ENCODE measurements at regions not wholly inside any gene's neighbourhood (a gene's known extent, or its start where the extent isn't known, plus 50 kb on each side); places are given as distances from the start of the nearest gene placed in this dataset.

- H2AFZ ChIP-seq (ENCODE audit: low read length), result no peak overlapping the region
- no peak overlapping the region for H3K4me2 ChIP-seq (ENCODE audit: low read depth, low read length, poor library complexity, severe bottlenecking)
- no peaks in the 10 kb centered on the region for H3K36me3 ChIP-seq (ENCODE audit: insufficient read depth, low read length)
- no peak for DNase-seq
- no peak overlapping the region for H3K4me3 ChIP-seq (ENCODE audit: low read length)
- no peak overlapping the region for H3K9ac ChIP-seq (ENCODE audit: low read length)
- no peaks in the 10 kb centered on the region for H3K9me3 ChIP-seq (ENCODE audit: low read length)
- H3K79me2 ChIP-seq (ENCODE audit: low read length), result no peaks in the 10 kb centered on the region
- no peaks in the 10 kb centered on the region for H3K27me3 ChIP-seq (ENCODE audit: low read length)
- H4K20me1 ChIP-seq (ENCODE audit: insufficient read depth, low read depth, low read length), result peaks cover 4% of the 10 kb centered on the region; the same call in 1 of the 2 replicates
- no peaks in the 10 kb centered on the region for H3K9me2 ChIP-seq (replicated peaks; ENCODE audit: insufficient read depth, low read length)
- H3K27ac ChIP-seq (ENCODE audit: low read length), result no peak overlapping the region
- H3K4me1 ChIP-seq (ENCODE audit: low read length), result no peaks in the 10 kb centered on the region
These were observed 1349.5 kb downstream of the BRD1 start for GRCh38 chr22:48478124-48478523.

- H4K20me1 ChIP-seq (ENCODE audit: insufficient read depth, low read depth, low read length), result peaks cover 4% of the 10 kb centered on the region; the same call in 1 of the 2 replicates
- H3K9me2 ChIP-seq (replicated peaks; ENCODE audit: insufficient read depth, low read length), result no peaks in the 10 kb centered on the region
- no peak overlapping the region for H3K4me3 ChIP-seq (ENCODE audit: low read length)
- H2AFZ ChIP-seq (ENCODE audit: low read length), result no peak overlapping the region
- no peak overlapping the region for H3K27ac ChIP-seq (ENCODE audit: low read length)
- H3K36me3 ChIP-seq (ENCODE audit: insufficient read depth, low read length), result no peaks in the 10 kb centered on the region
- no peaks in the 10 kb centered on the region for H3K27me3 ChIP-seq (ENCODE audit: low read length)
- no peaks in the 10 kb centered on the region for H3K79me2 ChIP-seq (ENCODE audit: low read length)
- no peak overlapping the region for H3K4me2 ChIP-seq (ENCODE audit: low read depth, low read length, poor library complexity, severe bottlenecking)
- DNase-seq, result no peak
- H3K9me3 ChIP-seq (ENCODE audit: low read length), result no peaks in the 10 kb centered on the region
- H3K9ac ChIP-seq (ENCODE audit: low read length), result no peak overlapping the region
- H3K4me1 ChIP-seq (ENCODE audit: low read length), result no peaks in the 10 kb centered on the region
These were observed 1350.5 kb downstream of the BRD1 start for GRCh38 chr22:48477031-48477721.

GRCh38 chr22:48476577-48476976 lies 1351.1 kb downstream of the BRD1 start:
- no peak overlapping the region for H3K9ac ChIP-seq (ENCODE audit: low read length)
- DNase-seq, result no peak
- H3K27ac ChIP-seq (ENCODE audit: low read length), result no peak overlapping the region
- no peaks in the 10 kb centered on the region for H3K27me3 ChIP-seq (ENCODE audit: low read length)
- no peaks in the 10 kb centered on the region for H3K9me2 ChIP-seq (replicated peaks; ENCODE audit: insufficient read depth, low read length)
- no peak overlapping the region for H3K4me2 ChIP-seq (ENCODE audit: low read depth, low read length, poor library complexity, severe bottlenecking)
- no peaks in the 10 kb centered on the region for H3K36me3 ChIP-seq (ENCODE audit: insufficient read depth, low read length)
- no peaks in the 10 kb centered on the region for H3K79me2 ChIP-seq (ENCODE audit: low read length)
- peaks cover 4% of the 10 kb centered on the region; the same call in 1 of the 2 replicates for H4K20me1 ChIP-seq (ENCODE audit: insufficient read depth, low read depth, low read length)
- no peaks in the 10 kb centered on the region for H3K9me3 ChIP-seq (ENCODE audit: low read length)
- H3K4me1 ChIP-seq (ENCODE audit: low read length), result no peaks in the 10 kb centered on the region
- H2AFZ ChIP-seq (ENCODE audit: low read length), result no peak overlapping the region
- no peak overlapping the region for H3K4me3 ChIP-seq (ENCODE audit: low read length)

- Histone ChIP-seq H4K20me1 (ENCODE audit: insufficient read depth, low read depth, low read length) (peaks cover 4% of the 10 kb centered on the region; the same call in 1 of the 2 replicates), H3K36me3 (ENCODE audit: insufficient read depth, low read length) (no peaks in the 10 kb centered on the region), H3K9ac (ENCODE audit: low read length) (no peak overlapping the region), H3K4me3 (ENCODE audit: low read length) (no peak overlapping the region), H2AFZ (ENCODE audit: low read length) (no peak overlapping the region), H3K9me3 (ENCODE audit: low read length) (no peaks in the 10 kb centered on the region), H3K9me2 (replicated peaks; ENCODE audit: insufficient read depth, low read length) (no peaks in the 10 kb centered on the region), H3K4me1 (ENCODE audit: low read length) (no peaks in the 10 kb centered on the region), H3K79me2 (ENCODE audit: low read length) (no peaks in the 10 kb centered on the region), H3K27me3 (ENCODE audit: low read length) (no peaks in the 10 kb centered on the region), H3K4me2 (ENCODE audit: low read depth, low read length, poor library complexity, severe bottlenecking) (no peak overlapping the region), H3K27ac (ENCODE audit: low read length) (no peak overlapping the region)
- no peak for DNase-seq
These were observed 1351.9 kb downstream of the BRD1 start for GRCh38 chr22:48475661-48476345.

- Histone ChIP-seq H3K9ac (ENCODE audit: low read length) (no peak overlapping the region), H3K9me2 (replicated peaks; ENCODE audit: insufficient read depth, low read length) (no peaks in the 10 kb centered on the region), H3K4me1 (ENCODE audit: low read length) (no peaks in the 10 kb centered on the region), H3K27ac (ENCODE audit: low read length) (no peak overlapping the region), H3K36me3 (ENCODE audit: insufficient read depth, low read length) (no peaks in the 10 kb centered on the region), H3K4me2 (ENCODE audit: low read depth, low read length, poor library complexity, severe bottlenecking) (no peak overlapping the region), H3K79me2 (ENCODE audit: low read length) (no peaks in the 10 kb centered on the region), H3K4me3 (ENCODE audit: low read length) (no peak overlapping the region), H2AFZ (ENCODE audit: low read length) (no peak overlapping the region), H3K27me3 (ENCODE audit: low read length) (no peaks in the 10 kb centered on the region), H4K20me1 (ENCODE audit: insufficient read depth, low read depth, low read length) (peaks cover 4% of the 10 kb centered on the region; the same call in 1 of the 2 replicates), H3K9me3 (ENCODE audit: low read length) (no peaks in the 10 kb centered on the region)
- no peak for DNase-seq
These were observed 1352.8 kb downstream of the BRD1 start for GRCh38 chr22:48474881-48475280.

GRCh38 chr22:48473202-48473601 lies 1354.5 kb downstream of the BRD1 start:
- peaks cover 4% of the 10 kb centered on the region; the same call in 1 of the 2 replicates for H4K20me1 ChIP-seq (ENCODE audit: insufficient read depth, low read depth, low read length)
- no peaks in the 10 kb centered on the region for H3K9me2 ChIP-seq (replicated peaks; ENCODE audit: insufficient read depth, low read length)
- no peak overlapping the region for H3K27ac ChIP-seq (ENCODE audit: low read length)
- DNase-seq, result no peak
- H3K9ac ChIP-seq (ENCODE audit: low read length), result no peak overlapping the region
- no peaks in the 10 kb centered on the region for H3K9me3 ChIP-seq (ENCODE audit: low read length)
- no peaks in the 10 kb centered on the region for H3K4me1 ChIP-seq (ENCODE audit: low read length)
- no peaks in the 10 kb centered on the region for H3K79me2 ChIP-seq (ENCODE audit: low read length)
- no peak overlapping the region for H3K4me2 ChIP-seq (ENCODE audit: low read depth, low read length, poor library complexity, severe bottlenecking)
- H3K27me3 ChIP-seq (ENCODE audit: low read length), result no peaks in the 10 kb centered on the region
- no peak overlapping the region for H3K4me3 ChIP-seq (ENCODE audit: low read length)
- no peak overlapping the region for H2AFZ ChIP-seq (ENCODE audit: low read length)
- H3K36me3 ChIP-seq (ENCODE audit: insufficient read depth, low read length), result no peaks in the 10 kb centered on the region

GRCh38 chr22:48464246-48464645 lies 1363.4 kb downstream of the BRD1 start:
- H3K9me3 ChIP-seq (ENCODE audit: low read length), result no peaks in the 10 kb centered on the region
- H3K4me3 ChIP-seq (ENCODE audit: low read length), result no peak overlapping the region
- H3K79me2 ChIP-seq (ENCODE audit: low read length), result no peaks in the 10 kb centered on the region
- no peaks in the 10 kb centered on the region for H3K36me3 ChIP-seq (ENCODE audit: insufficient read depth, low read length)
- H4K20me1 ChIP-seq (ENCODE audit: insufficient read depth, low read depth, low read length), result no peaks in the 10 kb centered on the region
- no peak overlapping the region for H3K9ac ChIP-seq (ENCODE audit: low read length)
- no peak overlapping the region for H3K27ac ChIP-seq (ENCODE audit: low read length)
- no peaks in the 10 kb centered on the region for H3K27me3 ChIP-seq (ENCODE audit: low read length)
- no peak overlapping the region for H2AFZ ChIP-seq (ENCODE audit: low read length)
- no peak overlapping the region for H3K4me2 ChIP-seq (ENCODE audit: low read depth, low read length, poor library complexity, severe bottlenecking)
- no peaks in the 10 kb centered on the region for H3K9me2 ChIP-seq (replicated peaks; ENCODE audit: insufficient read depth, low read length)
- no peaks in the 10 kb centered on the region for H3K4me1 ChIP-seq (ENCODE audit: low read length)
- no peak for DNase-seq

GRCh38 chr22:48459859-48460823 lies 1367.5 kb downstream of the BRD1 start:
- Histone ChIP-seq H3K27me3 (ENCODE audit: low read length) (peaks cover 2% of the 10 kb centered on the region; the same call in 1 of the 2 replicates), H3K9ac (ENCODE audit: low read length) (no peak overlapping the region), H3K4me2 (ENCODE audit: low read depth, low read length, poor library complexity, severe bottlenecking) (no peak overlapping the region), H3K4me3 (ENCODE audit: low read length) (no peak overlapping the region), H2AFZ (ENCODE audit: low read length) (no peak overlapping the region), H3K36me3 (ENCODE audit: insufficient read depth, low read length) (no peaks in the 10 kb centered on the region), H3K79me2 (ENCODE audit: low read length) (no peaks in the 10 kb centered on the region), H3K9me2 (replicated peaks; ENCODE audit: insufficient read depth, low read length) (no peaks in the 10 kb centered on the region), H3K9me3 (ENCODE audit: low read length) (no peaks in the 10 kb centered on the region), H3K27ac (ENCODE audit: low read length) (no peak overlapping the region), H4K20me1 (ENCODE audit: insufficient read depth, low read depth, low read length) (no peaks in the 10 kb centered on the region), H3K4me1 (ENCODE audit: low read length) (no peaks in the 10 kb centered on the region)
- no peak for DNase-seq

All from Karpas-422 (cell line).